H1 (cell line): ENCODE measurements at regions not wholly inside any gene's neighbourhood (a gene's known extent, or its start where the extent isn't known, plus 50 kb on each side); places are given as distances from the start of the nearest gene placed in this dataset.

Source experiments
- BRCA1 ChIP-seq: IDR thresholded peaks from 2 replicates; pipeline ENCODE4 v1.6.1; 2012; ENCODE audit warnings: low read depth, low read length, improper control_type of control experiment
- POLR2A ChIP-seq, 2 experiments: IDR thresholded peaks; 1 replicate in 1 of 2; 2 replicates in 1 of 2; pipeline ENCODE4 v1.6.1; 2011; ENCODE audit warnings: low read depth in 2 of 2, low read length in 2 of 2, mild to moderate bottlenecking in 2 of 2; ENCODE audit errors: control extremely low read depth in 1 of 2
- POLR2AphosphoS5 ChIP-seq: IDR thresholded peaks from 2 replicates; pipeline ENCODE4 v1.6.1; 2011; ENCODE audit warnings: low read depth, low read length
- RAD21 ChIP-seq, 2 experiments: IDR thresholded peaks in 1 of 2; conservative IDR thresholded peaks in 1 of 2; 2 replicates each; pipeline ENCODE4 v1.6.1; 2011; ENCODE audit warnings: low read depth in 2 of 2, low read length in 2 of 2, improper control_type of control experiment in 1 of 2, inconsistent platforms in 1 of 2, mild to moderate bottlenecking in 1 of 2, moderate library complexity in 1 of 2
- TAF1 ChIP-seq: IDR thresholded peaks from 2 replicates; pipeline ENCODE4 v1.6.1; 2011; ENCODE audit warnings: mild to moderate bottlenecking, low read depth, low read length
- TF ChIP-seq, protein P1 (sequence below), 3 experiments: IDR thresholded peaks; 1 replicate in 2 of 3; 2 replicates in 1 of 3; pipeline versions ENCODE4 v1.5.1 to v1.6.1; 2011; ENCODE audit warnings: low read length in 3 of 3, mild to moderate bottlenecking in 3 of 3, inconsistent platforms in 2 of 3, low read depth in 1 of 3, moderate library complexity in 1 of 3; ENCODE audit not compliant: insufficient read depth in 1 of 3; ENCODE audit errors: control extremely low read depth in 1 of 3
- TF ChIP-seq, protein P2 (sequence below): IDR thresholded peaks from 2 replicates; pipeline ENCODE4 v1.6.1; 2012; ENCODE audit warnings: low read length, inconsistent platforms

GRCh38 chr2:239634769-239635168, 233.9 kb upstream of the HDAC4 start:
- TF ChIP-seq TAF1 (no peak), POLR2A (IDR thresholded peaks at IDR 0.05; ENCODE audit: control extremely low read depth in 1 of 2, low read depth in 2 of 2, low read length in 2 of 2) (no peak), POLR2AphosphoS5 (no peak), RAD21 (IDR thresholded peaks at IDR 0.05 in 1 of 2, conservative IDR thresholded peaks at IDR 0.05 in 1 of 2; ENCODE audit: low read depth in 2 of 2, low read length in 2 of 2) (no peak), BRCA1 (no peak)
- TF ChIP-seq, protein P1, sequence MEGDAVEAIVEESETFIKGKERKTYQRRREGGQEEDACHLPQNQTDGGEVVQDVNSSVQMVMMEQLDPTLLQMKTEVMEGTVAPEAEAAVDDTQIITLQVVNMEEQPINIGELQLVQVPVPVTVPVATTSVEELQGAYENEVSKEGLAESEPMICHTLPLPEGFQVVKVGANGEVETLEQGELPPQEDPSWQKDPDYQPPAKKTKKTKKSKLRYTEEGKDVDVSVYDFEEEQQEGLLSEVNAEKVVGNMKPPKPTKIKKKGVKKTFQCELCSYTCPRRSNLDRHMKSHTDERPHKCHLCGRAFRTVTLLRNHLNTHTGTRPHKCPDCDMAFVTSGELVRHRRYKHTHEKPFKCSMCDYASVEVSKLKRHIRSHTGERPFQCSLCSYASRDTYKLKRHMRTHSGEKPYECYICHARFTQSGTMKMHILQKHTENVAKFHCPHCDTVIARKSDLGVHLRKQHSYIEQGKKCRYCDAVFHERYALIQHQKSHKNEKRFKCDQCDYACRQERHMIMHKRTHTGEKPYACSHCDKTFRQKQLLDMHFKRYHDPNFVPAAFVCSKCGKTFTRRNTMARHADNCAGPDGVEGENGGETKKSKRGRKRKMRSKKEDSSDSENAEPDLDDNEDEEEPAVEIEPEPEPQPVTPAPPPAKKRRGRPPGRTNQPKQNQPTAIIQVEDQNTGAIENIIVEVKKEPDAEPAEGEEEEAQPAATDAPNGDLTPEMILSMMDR (IDR thresholded peaks at IDR 0.05; ENCODE audit: control extremely low read depth in 1 of 3, insufficient read depth in 1 of 3, low read depth in 1 of 3, low read length in 3 of 3) = no peak
- TF ChIP-seq, protein P2, sequence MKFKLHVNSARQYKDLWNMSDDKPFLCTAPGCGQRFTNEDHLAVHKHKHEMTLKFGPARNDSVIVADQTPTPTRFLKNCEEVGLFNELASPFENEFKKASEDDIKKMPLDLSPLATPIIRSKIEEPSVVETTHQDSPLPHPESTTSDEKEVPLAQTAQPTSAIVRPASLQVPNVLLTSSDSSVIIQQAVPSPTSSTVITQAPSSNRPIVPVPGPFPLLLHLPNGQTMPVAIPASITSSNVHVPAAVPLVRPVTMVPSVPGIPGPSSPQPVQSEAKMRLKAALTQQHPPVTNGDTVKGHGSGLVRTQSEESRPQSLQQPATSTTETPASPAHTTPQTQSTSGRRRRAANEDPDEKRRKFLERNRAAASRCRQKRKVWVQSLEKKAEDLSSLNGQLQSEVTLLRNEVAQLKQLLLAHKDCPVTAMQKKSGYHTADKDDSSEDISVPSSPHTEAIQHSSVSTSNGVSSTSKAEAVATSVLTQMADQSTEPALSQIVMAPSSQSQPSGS = no peak
